ENCODE measurements at regions not wholly inside any gene's neighbourhood (a gene's known extent, or its start where the extent isn't known, plus 50 kb on each side); places are given as distances from the start of the nearest gene placed in this dataset.

DNA sequence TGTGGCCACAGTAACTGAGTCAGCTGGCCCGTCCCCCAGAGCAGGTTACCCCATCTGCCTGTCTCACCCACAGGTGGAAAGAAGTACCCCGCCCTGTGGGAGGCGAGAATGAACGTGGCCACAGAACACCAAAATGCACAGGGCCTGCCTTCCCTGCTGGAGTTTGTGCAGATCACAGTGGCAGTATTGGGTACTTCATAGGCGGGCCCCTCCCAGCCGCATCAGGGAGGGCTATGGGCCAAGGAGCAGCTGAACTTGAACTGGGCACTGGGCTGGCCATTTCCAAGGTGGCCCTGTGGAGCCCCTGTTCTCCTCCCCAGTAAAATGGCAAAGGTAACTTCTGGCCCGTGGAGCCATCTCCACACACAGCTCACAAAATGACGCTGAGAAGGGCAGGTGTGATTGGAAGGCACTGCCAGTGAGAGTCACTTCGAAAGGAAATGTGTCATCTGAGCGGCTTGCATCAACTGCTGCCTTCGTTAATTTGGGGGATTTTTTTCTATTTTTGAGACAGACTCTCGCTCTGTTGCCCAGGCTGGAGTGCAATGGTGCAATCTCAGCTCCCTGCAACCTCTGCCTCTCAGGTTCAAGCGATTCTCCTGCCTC lies 162.9 kb downstream of the ENGASE start:
- DNase-seq (ENCODE audit: low read depth), result no peak
- TF ChIP-seq, protein P1, sequence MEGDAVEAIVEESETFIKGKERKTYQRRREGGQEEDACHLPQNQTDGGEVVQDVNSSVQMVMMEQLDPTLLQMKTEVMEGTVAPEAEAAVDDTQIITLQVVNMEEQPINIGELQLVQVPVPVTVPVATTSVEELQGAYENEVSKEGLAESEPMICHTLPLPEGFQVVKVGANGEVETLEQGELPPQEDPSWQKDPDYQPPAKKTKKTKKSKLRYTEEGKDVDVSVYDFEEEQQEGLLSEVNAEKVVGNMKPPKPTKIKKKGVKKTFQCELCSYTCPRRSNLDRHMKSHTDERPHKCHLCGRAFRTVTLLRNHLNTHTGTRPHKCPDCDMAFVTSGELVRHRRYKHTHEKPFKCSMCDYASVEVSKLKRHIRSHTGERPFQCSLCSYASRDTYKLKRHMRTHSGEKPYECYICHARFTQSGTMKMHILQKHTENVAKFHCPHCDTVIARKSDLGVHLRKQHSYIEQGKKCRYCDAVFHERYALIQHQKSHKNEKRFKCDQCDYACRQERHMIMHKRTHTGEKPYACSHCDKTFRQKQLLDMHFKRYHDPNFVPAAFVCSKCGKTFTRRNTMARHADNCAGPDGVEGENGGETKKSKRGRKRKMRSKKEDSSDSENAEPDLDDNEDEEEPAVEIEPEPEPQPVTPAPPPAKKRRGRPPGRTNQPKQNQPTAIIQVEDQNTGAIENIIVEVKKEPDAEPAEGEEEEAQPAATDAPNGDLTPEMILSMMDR (IDR thresholded peaks at IDR 0.05; ENCODE audit: control insufficient read depth, extremely low read depth, insufficient read depth), result no peak

DNA sequence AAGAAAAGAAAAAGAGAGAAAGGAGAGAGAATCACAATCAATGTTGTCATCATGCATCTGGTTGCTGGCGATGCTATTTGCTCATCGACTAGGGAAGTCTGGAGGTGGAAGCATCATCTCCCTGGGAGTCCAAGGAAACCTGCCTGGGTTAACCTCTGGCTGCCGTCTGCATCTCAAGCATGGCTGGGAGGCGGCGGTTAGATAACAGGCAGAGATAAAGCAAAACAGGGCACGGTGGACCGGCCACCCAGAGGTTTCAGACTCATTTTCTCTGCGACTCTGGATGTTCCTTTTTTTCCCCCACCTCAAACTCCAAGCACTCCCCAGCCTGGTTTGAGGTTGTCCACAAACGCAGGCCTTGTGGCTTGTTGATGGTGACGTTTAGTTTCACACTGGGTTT lies 161.2 kb downstream of the ENGASE start:
- TF ChIP-seq, protein P1 (IDR thresholded peaks at IDR 0.05; ENCODE audit: control insufficient read depth, extremely low read depth, insufficient read depth), result no peak
- H3K4me3 ChIP-seq (ENCODE audit: low read depth, low read length), result no peak overlapping the region
- DNase-seq (ENCODE audit: low read depth), result no peak

More for the DNA sequence above, 162.9 kb downstream of the ENGASE start:
- no peak overlapping the region for H3K4me3 ChIP-seq (ENCODE audit: low read depth, low read length)

DNA sequence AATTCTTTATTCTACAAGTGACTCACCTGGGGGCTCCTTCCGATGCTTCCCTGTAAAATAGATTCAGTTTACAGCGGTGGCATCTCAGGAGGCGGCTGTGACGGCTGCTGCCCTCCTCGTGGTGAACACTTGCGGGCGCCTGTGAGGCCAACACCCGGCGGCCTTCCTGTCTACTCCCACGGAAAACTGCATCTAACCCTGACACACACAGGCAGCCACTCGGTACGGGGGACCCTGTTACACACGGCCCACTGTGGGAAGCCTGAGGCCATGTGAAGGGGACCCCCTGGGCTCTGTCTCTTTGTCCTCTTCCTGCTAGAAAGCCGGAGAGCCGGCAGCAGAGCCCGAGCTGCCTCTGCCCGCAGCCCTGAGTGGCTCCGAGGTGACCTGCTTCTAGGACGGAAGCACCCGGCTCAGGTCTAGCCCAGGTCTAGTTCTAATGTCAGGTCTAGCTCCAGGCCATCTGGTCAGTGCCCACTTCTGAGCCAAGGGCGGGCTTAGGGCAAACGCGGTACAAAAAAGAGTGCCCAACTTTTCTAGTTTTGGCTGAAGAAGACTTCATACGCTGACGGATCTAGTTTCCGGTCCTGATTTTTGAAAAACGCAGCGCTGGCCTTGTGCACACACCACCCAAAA lies 159.4 kb downstream of the ENGASE start:
- H3K4me3 ChIP-seq (ENCODE audit: low read depth, low read length), result no peak overlapping the region
- DNase-seq (ENCODE audit: low read depth), result no peak
- TF ChIP-seq, protein P1 (IDR thresholded peaks at IDR 0.05; ENCODE audit: control insufficient read depth, extremely low read depth, insufficient read depth), result no peak

DNA sequence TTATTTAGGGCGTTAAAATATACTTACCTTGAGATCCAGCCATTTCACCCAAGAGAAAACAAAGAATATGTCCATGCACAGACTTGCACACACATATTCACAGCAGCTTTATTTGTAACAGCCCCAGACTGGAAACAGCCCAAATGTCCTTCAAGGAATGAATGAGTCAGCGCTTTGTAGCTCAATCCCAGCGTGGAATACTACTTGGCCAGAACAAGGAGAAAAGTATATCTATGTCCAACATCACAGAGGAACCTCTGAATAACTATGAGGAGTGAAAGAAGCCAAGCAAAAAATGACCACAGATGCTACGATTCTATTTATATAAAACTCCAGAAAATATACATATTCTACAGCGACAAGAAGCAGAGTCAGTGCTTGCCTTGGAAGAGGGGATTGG lies 158.3 kb downstream of the ENGASE start:
- DNase-seq (ENCODE audit: low read depth), result no peak
- TF ChIP-seq, protein P1 (IDR thresholded peaks at IDR 0.05; ENCODE audit: control insufficient read depth, extremely low read depth, insufficient read depth), result no peak

DNA sequence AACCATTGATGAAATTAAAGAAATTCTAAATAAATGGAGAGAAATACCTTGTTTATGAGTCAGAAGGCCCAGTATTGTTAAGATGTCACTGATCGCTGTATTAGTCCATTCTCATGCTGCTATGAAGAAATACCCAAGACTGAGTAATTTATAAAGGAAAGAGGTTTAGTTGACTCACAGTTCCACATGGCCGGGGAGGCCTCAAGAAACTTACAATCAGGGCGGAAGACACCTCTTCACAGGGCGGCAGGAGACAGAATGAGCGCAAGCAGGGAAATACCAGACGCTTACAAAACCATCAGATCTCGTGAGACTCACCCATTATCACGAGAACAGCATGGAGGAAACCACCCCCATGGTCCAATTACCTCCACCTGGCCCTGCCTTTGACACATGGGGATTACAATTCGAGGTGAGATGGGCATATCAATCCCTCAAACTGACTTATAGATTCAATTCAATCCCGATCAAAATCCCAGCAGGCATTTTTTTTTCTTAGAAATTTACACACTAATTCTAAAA lies 157.2 kb downstream of the ENGASE start:
- no peak overlapping the region for H3K4me3 ChIP-seq (ENCODE audit: low read depth, low read length)
- no peak for DNase-seq (ENCODE audit: low read depth)
- TF ChIP-seq, protein P1 (IDR thresholded peaks at IDR 0.05; ENCODE audit: control insufficient read depth, extremely low read depth, insufficient read depth), result no peak

More for the DNA sequence above, 158.3 kb downstream of the ENGASE start:
- no peak overlapping the region for H3K4me3 ChIP-seq (ENCODE audit: low read depth, low read length)

- no peak overlapping the region for H3K4me3 ChIP-seq (ENCODE audit: low read depth, low read length)
- TF ChIP-seq, protein P1 (IDR thresholded peaks at IDR 0.05; ENCODE audit: control insufficient read depth, extremely low read depth, insufficient read depth), result no peak
- no peak for DNase-seq (ENCODE audit: low read depth)
Measured at GRCh38 chr17:79230576-79230975, 156.0 kb downstream of the ENGASE start.

Measured in LNCaP clone FGC (cell line).